HCT116 (cell line): ENCODE measurements at regions not wholly inside any gene's neighbourhood (a gene's known extent, or its start where the extent isn't known, plus 50 kb on each side); places are given as distances from the start of the nearest gene placed in this dataset.

Experiments used
- RAD21 ChIP-seq: IDR thresholded peaks from 2 replicates; pipeline ENCODE4 v1.6.1; 2012; ENCODE audit warnings: low read depth, mild to moderate bottlenecking
- TF ChIP-seq, protein P1 (sequence below), 3 experiments: fragments of 200-600 bp in 1 of 3; sonication (generic) in 1 of 3; IDR thresholded peaks in 2 of 3; conservative IDR thresholded peaks in 1 of 3; 2 replicates each; pipeline ENCODE4 v1.5.1; 2012 to 2017; ENCODE audit warnings: low read depth in 2 of 3, low read length in 2 of 3, antibody characterized with exemption in 1 of 3, borderline replicate concordance in 1 of 3, control low read depth in 1 of 3, mild to moderate bottlenecking in 1 of 3, mixed read lengths in 1 of 3, mixed run types in 1 of 3, moderate library complexity in 1 of 3; ENCODE audit not compliant: insufficient read depth in 1 of 3

- TF ChIP-seq, protein P1, sequence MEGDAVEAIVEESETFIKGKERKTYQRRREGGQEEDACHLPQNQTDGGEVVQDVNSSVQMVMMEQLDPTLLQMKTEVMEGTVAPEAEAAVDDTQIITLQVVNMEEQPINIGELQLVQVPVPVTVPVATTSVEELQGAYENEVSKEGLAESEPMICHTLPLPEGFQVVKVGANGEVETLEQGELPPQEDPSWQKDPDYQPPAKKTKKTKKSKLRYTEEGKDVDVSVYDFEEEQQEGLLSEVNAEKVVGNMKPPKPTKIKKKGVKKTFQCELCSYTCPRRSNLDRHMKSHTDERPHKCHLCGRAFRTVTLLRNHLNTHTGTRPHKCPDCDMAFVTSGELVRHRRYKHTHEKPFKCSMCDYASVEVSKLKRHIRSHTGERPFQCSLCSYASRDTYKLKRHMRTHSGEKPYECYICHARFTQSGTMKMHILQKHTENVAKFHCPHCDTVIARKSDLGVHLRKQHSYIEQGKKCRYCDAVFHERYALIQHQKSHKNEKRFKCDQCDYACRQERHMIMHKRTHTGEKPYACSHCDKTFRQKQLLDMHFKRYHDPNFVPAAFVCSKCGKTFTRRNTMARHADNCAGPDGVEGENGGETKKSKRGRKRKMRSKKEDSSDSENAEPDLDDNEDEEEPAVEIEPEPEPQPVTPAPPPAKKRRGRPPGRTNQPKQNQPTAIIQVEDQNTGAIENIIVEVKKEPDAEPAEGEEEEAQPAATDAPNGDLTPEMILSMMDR (IDR thresholded peaks at IDR 0.05 in 2 of 3, conservative IDR thresholded peaks at IDR 0.05 in 1 of 3; ENCODE audit: borderline replicate concordance in 1 of 3, insufficient read depth in 1 of 3, low read depth in 2 of 3, low read length in 2 of 3) = no peak
- TF ChIP-seq RAD21 = no peak
Measured at GRCh38 chr5:39629946-39630345, 205.2 kb upstream of the DAB2 start.
